Spleen (tissue), 11 donors: ENCODE measurements at regions not wholly inside any gene's neighbourhood (a gene's known extent, or its start where the extent isn't known, plus 50 kb on each side); places are given as distances from the start of the nearest gene placed in this dataset.

ENCODE experiments used
- DNase-seq: peaks from one replicate; pipeline ENCODE4 v3.0.0-alpha.2; 2020
- H3K27ac ChIP-seq, 8 donors: fragments of 200-600 bp; sonication (generic) in 7 of 8; 1 replicate in 4 of 8; 2 replicates in 4 of 8; pipeline versions ENCODE4 v1.5.0 to v1.8.0; 2016 to 2021; ENCODE audit warnings: inconsistent platforms in 4 of 8, mild to moderate bottlenecking in 4 of 8, moderate library complexity in 1 of 8
- H3K27me3 ChIP-seq, 7 donors: fragments of 200-600 bp; sonication (generic) in 6 of 7; replicated peaks in 1 of 7; 1 replicate in 4 of 7; 2 replicates in 3 of 7; pipeline versions ENCODE4 v1.5.0 to v1.8.0; 2016 to 2021; ENCODE audit warnings: inconsistent platforms in 3 of 7, mild to moderate bottlenecking in 1 of 7
- H3K36me3 ChIP-seq, 6 donors: fragments of 200-600 bp; sonication (generic) in 5 of 6; 1 replicate in 4 of 6; 2 replicates in 2 of 6; pipeline versions ENCODE4 v1.5.0 to v1.8.0; 2016 to 2021; ENCODE audit warnings: inconsistent platforms in 2 of 6
- H3K4me1 ChIP-seq, 6 donors: fragments of 200-600 bp; sonication (generic) in 5 of 6; 1 replicate in 3 of 6; 2 replicates in 3 of 6; pipeline versions ENCODE4 v1.5.0 to v1.8.0; 2016 to 2021; ENCODE audit warnings: inconsistent platforms in 3 of 6
- H3K4me3 ChIP-seq, 8 donors: fragments of 200-600 bp; sonication (generic) in 7 of 8; 1 replicate in 4 of 8; 2 replicates in 4 of 8; pipeline versions ENCODE4 v1.5.0 to v1.8.0; 2016 to 2021; ENCODE audit warnings: inconsistent platforms in 4 of 8, mild to moderate bottlenecking in 4 of 8, moderate library complexity in 2 of 8
- H3K9me3 ChIP-seq, 8 donors: fragments of 200-600 bp; sonication (generic) in 7 of 8; 1 replicate in 4 of 8; 2 replicates in 4 of 8; pipeline versions ENCODE4 v1.5.0 to v1.8.0; 2016 to 2021; ENCODE audit warnings: inconsistent platforms in 4 of 8
- CTCF ChIP-seq, 11 experiments: fragments of 200-600 bp in 7 of 11; fragments of 450-650 bp in 4 of 11; sonication (generic) in 4 of 11; IDR thresholded peaks in 8 of 11; conservative IDR thresholded peaks in 3 of 11; 1 replicate in 7 of 11; 2 replicates in 4 of 11; pipeline versions ENCODE4 v1.4.0 to v1.8.0; 2016 to 2021; ENCODE audit warnings: antibody characterized with exemption in 11 of 11, inconsistent platforms in 4 of 11, mild to moderate bottlenecking in 1 of 11
- POLR2A ChIP-seq, 3 donors: fragments of 450-650 bp; IDR thresholded peaks; one replicate each; pipeline ENCODE4 v1.5.1; 2017; ENCODE audit warnings: antibody characterized with exemption in 3 of 3, mild to moderate bottlenecking in 1 of 3
- POLR2AphosphoS5 ChIP-seq, 3 donors: sonication (generic); formaldehyde crosslinking; IDR thresholded peaks; one replicate each; pipeline ENCODE4 v1.5.1; 2017; ENCODE audit warnings: antibody characterized with exemption in 3 of 3
- WGBS, 5 donors: extraction: QIAGEN DNeasy Blood & Tissue Kit in 3 of 5; methylation state at CpG; one replicate each; pipeline versions ENCODE4 v1.1.5 to v1.1.7; 2013 to 2018; 5-methylcytosine and 5-hydroxymethylcytosine counted together
- intact Hi-C: fragments of 100-400 bp; cut with DNase I; formaldehyde crosslinking; loops from one replicate; pipeline ENCODE4 v1.15.0; 2023; ENCODE audit warnings: low total_unique reads
- donor health status: healthy with polysubstance abuse.
- donor health status: DM: no; HTN: no; CAD: no; lungs with moderate emphysema.
- donor health status: DM: no; HTN: no; CAD: no.
- donor health status: Bipolar disorder and iron deficiency.
- donor health status: healthy.
- donor health status: DM: no; HTN: no; CAD: no.
- donor health status: DM: yes; HTN: yes; CAD: no.

GRCh38 chr5:4659851-4660250, 480.3 kb upstream of the ADAMTS16 start:
- intact Hi-C loops, result no loop called here
- Histone ChIP-seq H3K36me3 (no peaks in the 10 kb centered on the region), H3K4me3 (no peak overlapping the region), H3K27ac (no peak overlapping the region), H3K9me3 (peaks cover 0 to 27% (median 0%) of the 10 kb centered on the region in 8 donors), H3K4me1 (no peaks in the 10 kb centered on the region), H3K27me3 (no peaks in the 10 kb centered on the region)
- WGBS, 5 donors, result 58 to 73% (median 68%) methylated on average over 1 of the region's 1 CpG
- no peak for DNase-seq
- TF ChIP-seq POLR2AphosphoS5 (IDR thresholded peaks at IDR 0.05), result no peak
- no peak for TF ChIP-seq POLR2A (IDR thresholded peaks at IDR 0.05)
- TF ChIP-seq CTCF (IDR thresholded peaks at IDR 0.05 in 8 of 11, conservative IDR thresholded peaks at IDR 0.05 in 3 of 11), result no peak

DNA sequence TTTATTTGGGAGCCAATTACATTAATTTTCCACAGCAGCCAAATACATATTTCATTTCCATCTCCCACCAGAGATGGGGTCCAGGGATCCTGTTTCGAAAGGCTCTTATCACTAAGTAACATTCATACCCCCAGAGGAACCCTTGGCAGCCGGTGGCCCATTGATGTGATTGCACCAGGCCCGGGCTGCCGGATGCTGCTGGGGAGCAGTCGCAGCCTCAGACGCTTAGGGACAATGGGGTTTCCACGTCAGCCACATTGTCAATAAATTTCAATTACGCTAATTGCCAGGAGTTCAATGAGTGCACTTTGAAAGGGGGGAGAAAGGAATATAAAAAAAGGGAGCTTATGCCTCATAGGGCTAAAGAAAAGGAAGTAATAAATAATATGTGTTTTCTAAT, 478.8 kb upstream of the ADAMTS16 start:
- no peaks in the 10 kb centered on the region for H3K36me3 ChIP-seq
- 63 to 73% (median 68%) methylated on average over 8 of the region's 8 CpGs for WGBS, 5 donors
- no peak overlapping the region for H3K27ac ChIP-seq
- intact Hi-C loops, result no loop called here
- no peak for DNase-seq
- H3K4me3 ChIP-seq, result no peak overlapping the region
- peaks cover 0 to 19% (median 0%) of the 10 kb centered on the region in 8 donors for H3K9me3 ChIP-seq
- TF ChIP-seq CTCF (IDR thresholded peaks at IDR 0.05 in 8 of 11, conservative IDR thresholded peaks at IDR 0.05 in 3 of 11), result no peak
- TF ChIP-seq POLR2AphosphoS5 (IDR thresholded peaks at IDR 0.05), result no peak
- TF ChIP-seq POLR2A (IDR thresholded peaks at IDR 0.05), result no peak
- no peaks in the 10 kb centered on the region for H3K27me3 ChIP-seq
- no peaks in the 10 kb centered on the region for H3K4me1 ChIP-seq

GRCh38 chr5:4661836-4662235, 478.3 kb upstream of the ADAMTS16 start:
- TF ChIP-seq POLR2AphosphoS5 (IDR thresholded peaks at IDR 0.05), result no peak
- TF ChIP-seq CTCF (IDR thresholded peaks at IDR 0.05 in 8 of 11, conservative IDR thresholded peaks at IDR 0.05 in 3 of 11), result no peak
- TF ChIP-seq POLR2A (IDR thresholded peaks at IDR 0.05), result no peak
- Histone ChIP-seq H3K27ac (no peak overlapping the region), H3K27me3 (no peaks in the 10 kb centered on the region), H3K4me3 (no peak overlapping the region), H3K36me3 (no peaks in the 10 kb centered on the region), H3K9me3 (peaks cover 0 to 17% (median 0%) of the 10 kb centered on the region in 8 donors), H3K4me1 (no peaks in the 10 kb centered on the region)
- intact Hi-C loops, result no loop called here
- 53 to 75% (median 65%) methylated on average over 7 of the region's 7 CpGs for WGBS, 5 donors
- no peak for DNase-seq

DNA sequence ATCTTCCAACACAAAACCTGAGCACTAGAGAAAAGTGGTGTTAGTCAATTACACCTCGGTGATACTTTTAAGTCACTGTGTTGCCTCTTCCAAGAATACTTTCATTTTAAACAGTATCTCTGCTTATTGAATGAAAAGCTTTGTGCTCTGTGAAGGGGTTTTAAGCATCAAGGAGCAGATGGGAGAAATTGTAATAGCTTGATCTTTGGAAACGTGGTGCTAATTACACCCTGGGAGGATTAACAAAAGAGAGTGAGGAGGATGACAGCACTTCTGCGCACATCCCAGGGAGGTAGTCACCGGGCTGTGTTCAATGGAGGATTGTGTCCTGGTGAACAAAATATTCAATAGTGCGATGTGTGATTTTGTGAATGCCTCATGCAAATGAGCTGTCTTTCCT, 477.4 kb upstream of the ADAMTS16 start:
- WGBS, 5 donors, result 81 to 91% (median 87%) methylated on average over 5 of the region's 5 CpGs
- H3K4me3 ChIP-seq, result no peak overlapping the region
- H3K27me3 ChIP-seq, result no peaks in the 10 kb centered on the region
- no peak overlapping the region for H3K27ac ChIP-seq
- no peaks in the 10 kb centered on the region for H3K36me3 ChIP-seq
- intact Hi-C loops, result no loop called here
- no peak for TF ChIP-seq POLR2A (IDR thresholded peaks at IDR 0.05)
- TF ChIP-seq CTCF (IDR thresholded peaks at IDR 0.05 in 8 of 11, conservative IDR thresholded peaks at IDR 0.05 in 3 of 11), result no peak
- no peak for TF ChIP-seq POLR2AphosphoS5 (IDR thresholded peaks at IDR 0.05)
- no peak for DNase-seq
- no peaks in the 10 kb centered on the region for H3K4me1 ChIP-seq
- H3K9me3 ChIP-seq, result peaks cover 0 to 14% (median 0%) of the 10 kb centered on the region in 8 donors
